Astrocyte (in vitro differentiated cells and primary cell): ENCODE measurements at regions not wholly inside any gene's neighbourhood (a gene's known extent, or its start where the extent isn't known, plus 50 kb on each side); places are given as distances from the start of the nearest gene placed in this dataset.

Source experiments
- CTCF ChIP-seq: IDR thresholded peaks from 2 replicates; pipeline ENCODE4 v1.5.1; 2011; ENCODE audit warnings: low read depth, mild to moderate bottlenecking, inconsistent platforms, low read length, moderate library complexity; ENCODE audit not compliant: insufficient read depth
- EZH2 ChIP-seq: IDR thresholded peaks from 2 replicates; pipeline ENCODE4 v1.6.1; 2012; ENCODE audit warnings: mild to moderate bottlenecking, low read length, inconsistent platforms; ENCODE audit not compliant: insufficient read depth

- no peak for TF ChIP-seq CTCF
- TF ChIP-seq EZH2: no peak
Measured at GRCh38 chr4:114472269-114473032, 126.2 kb upstream of the UGT8 start.
